ENCODE measurements at regions not wholly inside any gene's neighbourhood (a gene's known extent, or its start where the extent isn't known, plus 50 kb on each side); places are given as distances from the start of the nearest gene placed in this dataset.

- TF ChIP-seq CTCF (IDR thresholded peaks at IDR 0.05) (peak; percentile 70), REST (IDR thresholded peaks at IDR 0.05; ENCODE audit: insufficient read depth in 1 of 2, low read depth in 2 of 2, low read length in 1 of 2) (no peak)
Measured at GRCh38 chr20:37616110-37616425, 77.8 kb upstream of the CTNNBL1 start.
